DND-41 (cell line): ENCODE measurements at regions not wholly inside any gene's neighbourhood (a gene's known extent, or its start where the extent isn't known, plus 50 kb on each side); places are given as distances from the start of the nearest gene placed in this dataset.

Experiments used
- ATAC-seq: fragments of 200-7000 bp; cut with Tn5 transposase; 3 replicates; pipeline ENCODE4 v1.9.1; 2021; ENCODE audit warnings: low read depth; ENCODE audit not compliant: insufficient read depth
- DNase-seq: peaks from one replicate; pipeline ENCODE4 v3.0.0-alpha.2; 2020
- H2AFZ ChIP-seq: 2 replicates; pipeline ENCODE4 v1.6.0; 2012; ENCODE audit warnings: low read depth, low read length
- H3K27ac ChIP-seq: 2 replicates; pipeline ENCODE4 v1.5.1; 2012; ENCODE audit warnings: low read length, inconsistent platforms
- H3K27me3 ChIP-seq: fragments of 200-600 bp; sonication (generic); 2 replicates; pipeline ENCODE4 v1.6.0; 2012; ENCODE audit warnings: low read length, mild to moderate bottlenecking, inconsistent platforms; ENCODE audit not compliant: insufficient read depth, poor library complexity
- H3K36me3 ChIP-seq: 2 replicates; pipeline ENCODE4 v1.5.1; 2012; ENCODE audit warnings: low read length, inconsistent platforms; ENCODE audit not compliant: insufficient read depth
- H3K4me1 ChIP-seq: 2 replicates; pipeline ENCODE4 v1.5.1; 2012; ENCODE audit warnings: mild to moderate bottlenecking, low read length; ENCODE audit not compliant: insufficient read depth
- H3K4me2 ChIP-seq: 2 replicates; pipeline ENCODE4 v1.6.0; 2012; ENCODE audit warnings: mild to moderate bottlenecking, moderate library complexity, low read length, inconsistent platforms; ENCODE audit not compliant: insufficient read depth
- H3K4me3 ChIP-seq, 2 experiments: fragments of 200-600 bp in 1 of 2; shearing (Covaris generic) in 1 of 2; 2 replicates each; pipeline ENCODE4 v1.5.1; 2012 to 2016; ENCODE audit warnings: inconsistent platforms in 2 of 2, low read length in 2 of 2, mild to moderate bottlenecking in 2 of 2, low read depth in 1 of 2, moderate library complexity in 1 of 2
- H3K79me2 ChIP-seq: 2 replicates; pipeline ENCODE4 v1.6.0; 2012; ENCODE audit warnings: low read length, inconsistent platforms; ENCODE audit not compliant: insufficient read depth
- H3K9ac ChIP-seq: 2 replicates; pipeline ENCODE4 v1.6.0; 2012; ENCODE audit warnings: low read depth, mild to moderate bottlenecking, inconsistent platforms, low read length, moderate library complexity
- H3K9me3 ChIP-seq: 2 replicates; pipeline ENCODE4 v1.5.1; 2012; ENCODE audit warnings: low read length, moderate library complexity, mild to moderate bottlenecking, inconsistent platforms; ENCODE audit not compliant: insufficient read depth, severe bottlenecking
- H4K20me1 ChIP-seq: 2 replicates; pipeline ENCODE4 v1.6.0; 2012; ENCODE audit warnings: low read length; ENCODE audit not compliant: insufficient read depth
- EZH2 ChIP-seq: IDR thresholded peaks from 3 replicates; pipeline ENCODE4 v1.6.1; 2012; ENCODE audit warnings: borderline replicate concordance, low read depth, mild to moderate bottlenecking, moderate library complexity, low read length, inconsistent platforms; ENCODE audit not compliant: severe bottlenecking
- TF ChIP-seq, protein P1 (sequence below): IDR thresholded peaks from 2 replicates; pipeline ENCODE4 v1.5.1; 2012; ENCODE audit warnings: borderline replicate concordance, low read length, moderate library complexity, mild to moderate bottlenecking; ENCODE audit not compliant: poor library complexity, severe bottlenecking; ENCODE audit errors: extremely low read depth

DNA sequence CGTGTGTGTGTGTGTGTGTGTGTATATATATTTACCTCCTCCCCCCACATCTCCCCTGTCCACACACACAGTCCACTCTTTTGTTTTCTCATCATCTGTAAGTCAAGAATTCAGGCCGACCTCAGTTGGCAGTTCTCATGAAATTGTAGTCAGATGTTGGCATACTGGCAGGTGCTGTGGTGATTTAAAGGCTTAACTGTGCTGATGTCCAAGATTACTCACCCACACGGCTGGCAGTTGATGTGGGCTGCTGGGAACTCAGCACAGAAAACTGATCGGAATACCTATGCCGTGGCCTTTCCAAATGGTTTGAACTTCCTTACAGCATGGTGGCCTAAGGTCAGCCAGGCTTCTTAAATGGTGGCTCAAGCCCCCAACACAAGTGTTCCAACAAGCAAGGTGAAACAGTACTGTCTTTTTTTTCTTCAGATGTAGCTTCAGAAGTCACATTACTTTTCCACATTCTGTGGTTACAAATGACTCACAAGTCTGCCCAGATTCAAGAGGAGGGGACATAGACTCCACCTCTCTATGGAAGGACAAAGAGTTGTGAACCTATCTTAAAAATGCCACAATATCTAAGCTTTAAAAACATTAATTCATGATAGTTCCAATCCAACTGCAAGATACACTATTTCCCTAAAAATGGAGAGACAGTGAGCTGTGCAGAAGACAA lies 198.5 kb upstream of the HS3ST4 start:
- DNase-seq (no peak), ATAC-seq (no peak)
- H3K36me3 ChIP-seq = no peaks in the 10 kb centered on the region
- no peak overlapping the region for H3K9ac ChIP-seq
- no peak overlapping the region for H3K4me3 ChIP-seq
- no peak overlapping the region for H3K4me2 ChIP-seq
- H3K4me1 ChIP-seq = no peaks in the 10 kb centered on the region
- no peak overlapping the region for H3K27ac ChIP-seq
- H3K79me2 ChIP-seq = no peaks in the 10 kb centered on the region
- no peak overlapping the region for H2AFZ ChIP-seq
- H3K27me3 ChIP-seq = no peaks in the 10 kb centered on the region
- H3K9me3 ChIP-seq = no peaks in the 10 kb centered on the region
- no peak for TF ChIP-seq EZH2
- TF ChIP-seq, protein P1, sequence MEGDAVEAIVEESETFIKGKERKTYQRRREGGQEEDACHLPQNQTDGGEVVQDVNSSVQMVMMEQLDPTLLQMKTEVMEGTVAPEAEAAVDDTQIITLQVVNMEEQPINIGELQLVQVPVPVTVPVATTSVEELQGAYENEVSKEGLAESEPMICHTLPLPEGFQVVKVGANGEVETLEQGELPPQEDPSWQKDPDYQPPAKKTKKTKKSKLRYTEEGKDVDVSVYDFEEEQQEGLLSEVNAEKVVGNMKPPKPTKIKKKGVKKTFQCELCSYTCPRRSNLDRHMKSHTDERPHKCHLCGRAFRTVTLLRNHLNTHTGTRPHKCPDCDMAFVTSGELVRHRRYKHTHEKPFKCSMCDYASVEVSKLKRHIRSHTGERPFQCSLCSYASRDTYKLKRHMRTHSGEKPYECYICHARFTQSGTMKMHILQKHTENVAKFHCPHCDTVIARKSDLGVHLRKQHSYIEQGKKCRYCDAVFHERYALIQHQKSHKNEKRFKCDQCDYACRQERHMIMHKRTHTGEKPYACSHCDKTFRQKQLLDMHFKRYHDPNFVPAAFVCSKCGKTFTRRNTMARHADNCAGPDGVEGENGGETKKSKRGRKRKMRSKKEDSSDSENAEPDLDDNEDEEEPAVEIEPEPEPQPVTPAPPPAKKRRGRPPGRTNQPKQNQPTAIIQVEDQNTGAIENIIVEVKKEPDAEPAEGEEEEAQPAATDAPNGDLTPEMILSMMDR = no peak
- no peaks in the 10 kb centered on the region for H4K20me1 ChIP-seq

DNA sequence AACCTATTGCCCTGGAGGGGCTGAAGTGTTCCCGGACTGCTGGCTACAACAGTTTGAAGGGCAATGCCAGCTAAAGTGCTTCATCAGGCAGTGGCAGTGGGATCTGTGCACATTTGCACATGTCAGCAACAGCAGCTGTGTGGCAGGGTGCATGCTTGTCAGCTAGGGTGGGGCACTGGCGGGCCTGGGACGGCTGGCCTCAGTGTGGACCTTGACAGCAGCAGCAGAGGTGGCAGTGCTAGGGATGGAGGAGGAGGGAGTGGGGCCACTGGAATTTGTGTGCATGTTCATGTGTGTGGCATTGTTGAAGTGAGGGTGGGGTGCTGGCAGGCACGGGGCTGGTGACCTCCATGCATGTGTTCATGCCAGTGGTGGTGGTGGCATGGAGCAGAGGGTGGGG lies 203.3 kb upstream of the HS3ST4 start:
- Histone ChIP-seq H3K27me3 (no peaks in the 10 kb centered on the region), H3K9me3 (no peaks in the 10 kb centered on the region), H3K79me2 (no peaks in the 10 kb centered on the region), H3K4me3 (no peak overlapping the region), H3K9ac (no peak overlapping the region), H3K36me3 (no peaks in the 10 kb centered on the region), H3K4me2 (no peak overlapping the region), H4K20me1 (no peaks in the 10 kb centered on the region), H3K27ac (no peak overlapping the region), H2AFZ (no peak overlapping the region), H3K4me1 (no peaks in the 10 kb centered on the region)
- TF ChIP-seq, protein P1 = no peak
- no peak for TF ChIP-seq EZH2
- ATAC-seq = no peak
- DNase-seq = no peak

DNA sequence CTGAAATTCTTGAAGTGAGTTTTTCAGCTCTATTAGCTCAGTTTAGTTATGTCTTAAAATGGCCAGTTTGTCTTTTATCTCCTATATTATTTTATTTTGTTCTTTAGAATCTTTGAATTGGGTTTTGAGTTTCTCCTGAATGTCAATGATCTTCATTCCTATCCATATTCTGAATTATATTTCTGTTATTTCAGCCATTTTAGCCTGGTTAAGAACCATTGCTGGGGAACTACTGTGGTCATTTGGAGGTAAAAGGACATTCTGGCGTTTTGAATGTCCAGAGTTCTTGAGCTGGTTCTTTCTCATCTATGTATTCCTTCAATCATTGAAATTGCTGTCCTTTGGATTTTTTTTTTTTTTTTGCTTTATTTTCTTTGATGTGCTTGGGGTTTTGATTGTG lies 203.9 kb upstream of the HS3ST4 start:
- DNase-seq (no peak), ATAC-seq (no peak)
- Histone ChIP-seq H2AFZ (no peak overlapping the region), H3K27me3 (no peaks in the 10 kb centered on the region), H4K20me1 (no peaks in the 10 kb centered on the region), H3K4me3 (no peak overlapping the region), H3K9me3 (no peaks in the 10 kb centered on the region), H3K4me2 (no peak overlapping the region), H3K79me2 (no peaks in the 10 kb centered on the region), H3K4me1 (no peaks in the 10 kb centered on the region), H3K27ac (no peak overlapping the region), H3K9ac (no peak overlapping the region), H3K36me3 (no peaks in the 10 kb centered on the region)
- TF ChIP-seq, protein P1 = no peak
- no peak for TF ChIP-seq EZH2

DNA sequence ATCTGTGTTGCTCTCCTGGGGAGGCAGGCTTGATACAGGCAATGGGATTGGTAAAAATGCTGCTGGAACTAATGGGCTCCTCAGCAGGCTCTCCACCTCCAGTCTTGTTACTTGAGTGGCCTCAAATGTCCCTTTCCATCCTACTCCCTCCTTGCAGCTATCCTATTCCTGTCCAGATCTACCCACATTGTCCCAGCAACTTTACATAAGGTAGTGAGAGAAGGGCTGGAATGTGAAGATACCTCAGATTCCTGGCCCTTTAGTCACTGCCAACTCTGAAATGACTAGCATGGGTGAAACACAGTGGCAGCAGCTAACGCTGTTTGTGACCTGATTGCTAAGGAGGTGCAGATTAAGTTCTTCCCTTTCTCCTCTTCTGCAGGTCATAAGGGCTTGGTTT lies 210.1 kb upstream of the HS3ST4 start:
- Histone ChIP-seq H3K36me3 (no peaks in the 10 kb centered on the region), H3K4me1 (no peaks in the 10 kb centered on the region), H3K9me3 (no peaks in the 10 kb centered on the region), H3K27me3 (no peaks in the 10 kb centered on the region), H3K9ac (no peak overlapping the region), H3K4me3 (no peak overlapping the region), H3K79me2 (no peaks in the 10 kb centered on the region), H4K20me1 (no peaks in the 10 kb centered on the region), H3K27ac (no peak overlapping the region), H2AFZ (no peak overlapping the region), H3K4me2 (no peak overlapping the region)
- no peak for DNase-seq
- ATAC-seq = no peak
- TF ChIP-seq, protein P1 = no peak
- TF ChIP-seq EZH2 = no peak
